IMR-90 (cell line): ENCODE measurements at regions not wholly inside any gene's neighbourhood (a gene's known extent, or its start where the extent isn't known, plus 50 kb on each side); places are given as distances from the start of the nearest gene placed in this dataset.

Experiments
- ATAC-seq: fragments of 200-7000 bp; cut with Tn5 transposase; 2 replicates; pipeline ENCODE4 v1.9.1; 2020; ENCODE audit warnings: low read depth, mild to moderate bottlenecking, moderate library complexity
- BruUV-seq: library from RNA; stranded (reverse); fragments of 400-500 nt; replicated peaks from 2 replicates; lab custom pipeline; 2021; lab: Mats Ljungman, UMichigan
- CTCF ChIA-PET: fragments of 300-600 bp; formaldehyde crosslinking; extraction: SDS; loops from one replicate; lab custom pipeline; 2021; ENCODE audit warnings: antibody characterized with exemption; lab: Yijun Ruan, JAX
- POLR2A ChIA-PET: fragments of 300-600 bp; sonication (Branson Sonifier 250); formaldehyde crosslinking; loops from one replicate; lab custom pipeline; 2022; ENCODE audit warnings: antibody characterized with exemption; ENCODE audit not compliant: unreplicated experiment; lab: Charles Lee
- DNase-seq: peaks from one replicate; pipeline ENCODE4 v3.0.0; 2013
- H2AFZ ChIP-seq: replicated peaks from 2 replicates; pipeline ENCODE3; 2013; ENCODE audit warnings: low read length, mild to moderate bottlenecking; ENCODE audit not compliant: poor library complexity
- H2AK5ac ChIP-seq: 2 replicates; pipeline ENCODE4 v1.6.1; 2013; ENCODE audit warnings: low read depth, low read length, inconsistent platforms
- H2AK9ac ChIP-seq: replicated peaks from 2 replicates; pipeline ENCODE3; 2013; ENCODE audit warnings: mild to moderate bottlenecking, low read depth, low read length, moderate library complexity; ENCODE audit not compliant: poor library complexity
- H2BK120ac ChIP-seq: 2 replicates; pipeline ENCODE4 v1.6.1; 2013; ENCODE audit warnings: low read depth, low read length, inconsistent platforms
- H2BK15ac ChIP-seq: 3 replicates; pipeline ENCODE4 v1.6.1; 2013; ENCODE audit warnings: low read depth, low read length, inconsistent platforms
- H2BK20ac ChIP-seq: 2 replicates; pipeline ENCODE4 v1.6.1; 2013; ENCODE audit warnings: low read depth, mild to moderate bottlenecking, inconsistent platforms, low read length, moderate library complexity
- H2BK5ac ChIP-seq: 2 replicates; pipeline ENCODE4 v1.6.1; 2013; ENCODE audit warnings: mild to moderate bottlenecking, low read depth, low read length, inconsistent platforms; ENCODE audit not compliant: poor library complexity, severe bottlenecking
- H3K14ac ChIP-seq: replicated peaks from 2 replicates; pipeline ENCODE4 v1.6.1; 2013; ENCODE audit warnings: low read depth, low read length, inconsistent platforms
- H3K18ac ChIP-seq: 2 replicates; pipeline ENCODE4 v1.6.1; 2013; ENCODE audit warnings: low read depth, low read length, control low read depth
- H3K23ac ChIP-seq: 2 replicates; pipeline ENCODE4 v1.6.1; 2013; ENCODE audit warnings: low read depth, low read length, inconsistent platforms
- H3K27ac ChIP-seq: 2 replicates; pipeline ENCODE4 v1.5.1; 2013; ENCODE audit warnings: mild to moderate bottlenecking, control low read depth, low read length; ENCODE audit not compliant: insufficient read depth
- H3K27me3 ChIP-seq: 2 replicates; pipeline ENCODE4 v1.6.1; 2013; ENCODE audit warnings: low read length; ENCODE audit not compliant: control insufficient read depth, insufficient read depth
- H3K36me3 ChIP-seq: 2 replicates; pipeline ENCODE4 v1.6.1; 2013; ENCODE audit warnings: low read length, mixed read lengths; ENCODE audit not compliant: control insufficient read depth, insufficient read depth
- H3K4ac ChIP-seq: 2 replicates; pipeline ENCODE4 v1.6.1; 2013; ENCODE audit warnings: low read depth, low read length, inconsistent platforms
- H3K4me1 ChIP-seq: 2 replicates; pipeline ENCODE4 v1.6.1; 2013; ENCODE audit warnings: low read length, mixed read lengths; ENCODE audit not compliant: control insufficient read depth, insufficient read depth
- H3K4me2 ChIP-seq: 2 replicates; pipeline ENCODE4 v1.6.1; 2013; ENCODE audit warnings: low read depth, mild to moderate bottlenecking, control low read depth, low read length, moderate library complexity
- H3K4me3 ChIP-seq: 2 replicates; pipeline ENCODE4 v1.5.1; 2013; ENCODE audit warnings: low read depth, mild to moderate bottlenecking, control low read depth, low read length, moderate library complexity; ENCODE audit not compliant: insufficient read depth
- H3K56ac ChIP-seq: 2 replicates; pipeline ENCODE4 v1.6.1; 2013; ENCODE audit warnings: low read length, inconsistent platforms; ENCODE audit not compliant: insufficient read depth; ENCODE audit errors: extremely low read depth
- H3K79me1 ChIP-seq, 2 experiments: 2 replicates each; pipeline ENCODE4 v1.6.1; 2013; ENCODE audit warnings: low read length in 2 of 2, inconsistent platforms in 1 of 2, low read depth in 1 of 2
- H3K9ac ChIP-seq: 2 replicates; pipeline ENCODE4 v1.6.1; 2013; ENCODE audit warnings: low read depth, low read length, control low read depth
- H3K9me1 ChIP-seq: 2 replicates; pipeline ENCODE4 v1.6.1; 2013; ENCODE audit warnings: low read length, inconsistent platforms; ENCODE audit not compliant: insufficient read depth
- H3K9me3 ChIP-seq: 2 replicates; pipeline ENCODE4 v1.6.1; 2013; ENCODE audit warnings: low read length; ENCODE audit not compliant: control insufficient read depth, insufficient read depth
- H4K20me1 ChIP-seq: 2 replicates; pipeline ENCODE4 v1.6.1; 2013; ENCODE audit warnings: low read length, inconsistent platforms; ENCODE audit not compliant: insufficient read depth
- H4K5ac ChIP-seq: 2 replicates; pipeline ENCODE4 v1.6.1; 2013; ENCODE audit warnings: mild to moderate bottlenecking, low read depth, low read length, control low read depth
- H4K8ac ChIP-seq, 2 experiments: 2 replicates each; pipeline ENCODE4 v1.6.1; 2013; ENCODE audit warnings: low read depth in 2 of 2, low read length in 2 of 2, control low read depth in 1 of 2, inconsistent platforms in 1 of 2
- H4K91ac ChIP-seq: 2 replicates; pipeline ENCODE4 v1.6.1; 2013; ENCODE audit warnings: low read depth, low read length, inconsistent platforms; ENCODE audit not compliant: insufficient read depth
- BHLHE40 ChIP-seq: fragments of 150-350 bp; IDR thresholded peaks from 2 replicates; pipeline ENCODE4 v1.6.1; 2016; ENCODE audit warnings: mild to moderate bottlenecking, low read depth, low read length
- MAFK ChIP-seq: IDR thresholded peaks from 2 replicates; pipeline ENCODE4 v1.6.1; 2012; ENCODE audit warnings: low read depth, low read length, improper control_type of control experiment
- RAD21 ChIP-seq: IDR thresholded peaks from 2 replicates; pipeline ENCODE4 v1.6.1; 2012; ENCODE audit warnings: low read length, improper control_type of control experiment
- SMC3 ChIP-seq: fragments of 150-350 bp; IDR thresholded peaks from 2 replicates; pipeline ENCODE4 v1.6.1; 2016; ENCODE audit warnings: low read depth, mild to moderate bottlenecking, antibody characterized with exemption, low read length, moderate library complexity
- WGBS, 2 experiments: methylation state at CpG; one replicate each; pipeline versions ENCODE4 v1.1.5 to v1.1.7; 2013; ENCODE audit warnings: missing lambda C conversion rate in 2 of 2; ENCODE audit not compliant: insufficient read length in 1 of 2; ENCODE audit errors: extremely low coverage in 2 of 2; 5-methylcytosine and 5-hydroxymethylcytosine counted together
- dilution Hi-C: fragments of 300-500 bp; cut with HindIII; formaldehyde crosslinking; loops from one replicate; pipeline ENCODE4 v1.14.3; 2018; ENCODE audit warnings: low sequenced_read_pairs; ENCODE audit not compliant: unreplicated experiment
- in situ Hi-C: fragments of 300-500 bp; cut with MboI; formaldehyde crosslinking; loops from 3 replicates; pipeline ENCODE4 v1.14.3; 2019; ENCODE audit warnings: low sequenced_read_pairs, inconsistent platforms, mixed read lengths
- intact Hi-C: fragments of 100-400 bp; cut with micrococcal nuclease; formaldehyde crosslinking; loops from 2 replicates; pipeline ENCODE4 v1.10.0; 2022

DNA sequence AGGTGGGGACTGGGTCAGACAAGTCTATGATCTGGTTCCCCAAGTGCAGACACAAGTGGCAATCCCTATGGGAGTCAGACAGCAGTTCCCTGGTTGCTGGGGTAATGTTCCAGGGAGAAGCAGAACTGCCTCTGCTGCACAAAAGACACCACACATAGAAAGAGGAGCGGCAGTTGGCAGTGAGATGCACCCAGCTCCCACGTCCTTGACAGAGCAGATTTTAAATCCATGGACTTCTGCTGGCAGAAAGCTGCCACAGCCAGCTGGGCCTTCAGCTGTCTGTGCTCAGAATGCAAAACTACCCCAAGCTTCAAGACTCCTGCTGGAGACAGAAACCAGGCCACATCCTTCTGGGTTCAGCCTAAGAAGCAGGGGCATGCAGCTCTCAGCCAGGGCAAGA is 147.2 kb downstream of the ETAA1 start:
- Histone ChIP-seq H3K36me3 (no peaks in the 10 kb centered on the region), H3K9me3 (peaks cover 1% of the 10 kb centered on the region; the same call in 1 of the 2 replicates), H4K8ac (no peak overlapping the region), H3K4me2 (no peak overlapping the region), H3K79me1 (no peaks in the 10 kb centered on the region), H4K91ac (no peak overlapping the region), H4K20me1 (no peaks in the 10 kb centered on the region), H3K4me1 (no peaks in the 10 kb centered on the region), H3K14ac (no peak overlapping the region; the same call in 1 of the 2 replicates), H2AK9ac (no peak overlapping the region), H3K27me3 (no peaks in the 10 kb centered on the region), H3K56ac (no peak overlapping the region), H2BK20ac (no peak overlapping the region), H3K4ac (no peak overlapping the region), H2BK5ac (no peak overlapping the region), H3K18ac (no peak overlapping the region), H3K9me1 (no peaks in the 10 kb centered on the region), H2AK5ac (no peak overlapping the region), H3K23ac (no peak overlapping the region), H3K4me3 (no peak overlapping the region), H2AFZ (no peak overlapping the region), H2BK15ac (no peak overlapping the region), H3K9ac (no peak overlapping the region), H4K5ac (no peak overlapping the region), H2BK120ac (no peak overlapping the region), H3K27ac (no peak overlapping the region)
- DNase-seq (no peak), ATAC-seq (no peak)
- intact Hi-C loops = no loop called here
- CTCF ChIA-PET = no interaction called here
- in situ Hi-C loops = no loop called here
- 83% methylated on average over 1 of the region's 2 CpGs; no CpG with 5 or more reads in 1 of the 2 experiments for WGBS, 2 experiments
- POLR2A ChIA-PET = no interaction called here
- no TSS peak for BruUV-seq
- TF ChIP-seq MAFK (no peak), BHLHE40 (no peak), RAD21 (no peak), SMC3 (no peak)
- dilution Hi-C loops = no loop called here
